HepG2 (cell line): ENCODE measurements at regions not wholly inside any gene's neighbourhood (a gene's known extent, or its start where the extent isn't known, plus 50 kb on each side); places are given as distances from the start of the nearest gene placed in this dataset.

ENCODE experiments used
- AGO2 ChIP-seq: fragments of 200-400 bp; formaldehyde crosslinking; optimal IDR thresholded peaks from 2 replicates; pipeline ENCODE3; 2017; ENCODE audit warnings: mild to moderate bottlenecking, low read depth, low read length, moderate library complexity
- CEBPG ChIP-seq: IDR thresholded peaks from 2 replicates; pipeline ENCODE4 v1.6.1; 2016
- DPF2 ChIP-seq: sonication (generic); formaldehyde crosslinking; IDR thresholded peaks from 2 replicates; pipeline ENCODE4 v1.4.0; 2020; ENCODE audit warnings: mild to moderate bottlenecking, low read depth, missing genetic modification reagents, borderline replicate concordance
- GTF2F1 ChIP-seq: fragments of 150-350 bp; IDR thresholded peaks from 2 replicates; pipeline ENCODE4 v1.6.1; 2014; ENCODE audit warnings: low read length
- NFYB ChIP-seq: sonication (generic); formaldehyde crosslinking; IDR thresholded peaks from 2 replicates; pipeline ENCODE4 v1.4.0; 2020; ENCODE audit warnings: missing genetic modification reagents
- RBAK ChIP-seq: sonication (generic); formaldehyde crosslinking; IDR thresholded peaks from 2 replicates; pipeline ENCODE4 v1.5.1; 2020; ENCODE audit warnings: mild to moderate bottlenecking, missing genetic modification reagents
- SALL1 ChIP-seq: sonication (generic); formaldehyde crosslinking; IDR thresholded peaks from 2 replicates; pipeline ENCODE4 v1.8.0; 2022; ENCODE audit warnings: mild to moderate bottlenecking, missing genetic modification reagents
- SIN3B ChIP-seq: fragments of 150-350 bp; IDR thresholded peaks from 2 replicates; pipeline ENCODE4 v1.6.1; 2014; ENCODE audit warnings: low read length
- SSRP1 ChIP-seq: IDR thresholded peaks from 2 replicates; pipeline ENCODE4 v1.6.1; 2016; ENCODE audit warnings: control low read depth
- TAF1 ChIP-seq: sonication (generic); formaldehyde crosslinking; IDR thresholded peaks from 2 replicates; pipeline ENCODE4 v1.4.0; 2020; ENCODE audit warnings: missing genetic modification reagents
- TEAD3 ChIP-seq: optimal IDR thresholded peaks from 2 replicates; pipeline ENCODE3; 2016; ENCODE audit warnings: borderline replicate concordance
- YY1 ChIP-seq: IDR thresholded peaks from 2 replicates; pipeline ENCODE4 v1.6.1; 2011; ENCODE audit warnings: low read length, low read depth, moderate library complexity, mild to moderate bottlenecking; ENCODE audit not compliant: insufficient read depth, insufficient replicate concordance
- ZBTB38 ChIP-seq: sonication (generic); formaldehyde crosslinking; IDR thresholded peaks from 2 replicates; pipeline ENCODE4 v1.5.1; 2020; ENCODE audit warnings: mild to moderate bottlenecking, missing genetic modification reagents
- ZFX ChIP-seq: sonication (generic); formaldehyde crosslinking; IDR thresholded peaks from 2 replicates; pipeline ENCODE4 v1.4.0; 2020; ENCODE audit warnings: mild to moderate bottlenecking, low read depth, missing genetic modification reagents, moderate library complexity
- ZNF20 ChIP-seq: sonication (generic); formaldehyde crosslinking; IDR thresholded peaks from 2 replicates; pipeline ENCODE4 v1.4.0; 2020; ENCODE audit warnings: mild to moderate bottlenecking, moderate library complexity, missing genetic modification reagents
- ZNF232 ChIP-seq: sonication (generic); formaldehyde crosslinking; IDR thresholded peaks from 2 replicates; pipeline ENCODE4 v1.4.0; 2020; ENCODE audit warnings: missing genetic modification reagents, borderline replicate concordance
- ZNF253 ChIP-seq: sonication (generic); formaldehyde crosslinking; IDR thresholded peaks from 2 replicates; pipeline ENCODE4 v1.8.0; 2022; ENCODE audit warnings: mild to moderate bottlenecking, missing genetic modification reagents, borderline replicate concordance
- ZNF616 ChIP-seq: sonication (generic); formaldehyde crosslinking; IDR thresholded peaks from 2 replicates; pipeline ENCODE4 v1.5.0; 2020; ENCODE audit warnings: low read depth, mild to moderate bottlenecking, missing genetic modification reagents
- TF ChIP-seq, protein P1 (sequence below): sonication (generic); formaldehyde crosslinking; IDR thresholded peaks from 2 replicates; pipeline ENCODE4 v1.5.0; 2020; ENCODE audit warnings: missing genetic modification reagents
- TF ChIP-seq, protein P2 (sequence below): sonication (generic); formaldehyde crosslinking; IDR thresholded peaks from 2 replicates; pipeline ENCODE4 v1.4.0; 2020; ENCODE audit warnings: mild to moderate bottlenecking, missing genetic modification reagents
- TF ChIP-seq, protein P3 (sequence below): sonication (generic); formaldehyde crosslinking; IDR thresholded peaks from 2 replicates; pipeline ENCODE4 v1.5.1; 2020; ENCODE audit warnings: mild to moderate bottlenecking, missing genetic modification reagents, moderate library complexity
- TF ChIP-seq, protein P4 (sequence below): sonication (generic); formaldehyde crosslinking; IDR thresholded peaks from 2 replicates; pipeline ENCODE4 v1.5.0; 2020; ENCODE audit warnings: missing genetic modification reagents
- TF ChIP-seq, protein P5 (sequence below): sonication (generic); formaldehyde crosslinking; conservative IDR thresholded peaks from 2 replicates; pipeline ENCODE4 v1.5.0; 2020; ENCODE audit warnings: missing genetic modification reagents

DNA sequence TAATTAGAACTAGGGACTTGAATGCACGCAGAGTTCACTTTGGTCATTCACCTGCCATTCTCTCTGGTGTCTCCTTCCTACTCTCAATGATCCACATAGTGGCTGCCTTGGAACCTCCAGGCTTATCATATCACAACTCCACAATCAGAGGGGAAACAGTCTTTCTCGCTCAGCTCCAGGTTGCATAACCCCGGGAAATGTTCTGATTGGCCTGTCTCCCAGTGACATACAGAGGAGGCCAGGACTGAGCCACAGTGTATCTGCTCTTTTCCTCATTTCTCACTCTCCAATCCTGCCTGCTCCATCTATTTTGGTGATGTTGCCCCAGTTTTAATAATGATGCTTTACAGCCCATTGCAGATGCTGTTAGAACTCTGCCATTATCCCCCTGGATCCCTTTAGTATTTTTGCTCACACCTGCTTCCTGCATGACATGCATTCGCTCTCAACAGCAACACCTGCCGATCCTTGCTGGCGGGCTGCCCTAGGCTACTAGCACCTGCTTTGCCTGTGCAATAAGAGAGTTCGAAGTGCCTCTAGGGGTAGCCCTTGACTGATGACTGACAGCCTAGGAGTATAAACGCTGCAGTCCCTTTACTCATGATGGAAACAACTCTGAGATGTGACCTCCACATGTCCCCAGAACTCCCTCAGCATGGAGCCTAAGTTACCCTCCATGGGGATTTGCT lies 211.3 kb upstream of the RPS6KA3 start (continued):
- TF ChIP-seq, protein P1, sequence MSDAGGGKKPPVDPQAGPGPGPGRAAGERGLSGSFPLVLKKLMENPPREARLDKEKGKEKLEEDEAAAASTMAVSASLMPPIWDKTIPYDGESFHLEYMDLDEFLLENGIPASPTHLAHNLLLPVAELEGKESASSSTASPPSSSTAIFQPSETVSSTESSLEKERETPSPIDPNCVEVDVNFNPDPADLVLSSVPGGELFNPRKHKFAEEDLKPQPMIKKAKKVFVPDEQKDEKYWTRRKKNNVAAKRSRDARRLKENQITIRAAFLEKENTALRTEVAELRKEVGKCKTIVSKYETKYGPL (CRISPR knock-in tag), result peak; percentile 81; the same call in 1 of the 2 replicates
- no peak for TF ChIP-seq ZNF616 (CRISPR knock-in tag)
- TF ChIP-seq ZNF232 (CRISPR knock-in tag), result no peak
- TF ChIP-seq ZNF253, result no peak
- TF ChIP-seq, protein P2, sequence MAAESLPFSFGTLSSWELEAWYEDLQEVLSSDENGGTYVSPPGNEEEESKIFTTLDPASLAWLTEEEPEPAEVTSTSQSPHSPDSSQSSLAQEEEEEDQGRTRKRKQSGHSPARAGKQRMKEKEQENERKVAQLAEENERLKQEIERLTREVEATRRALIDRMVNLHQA (CRISPR knock-in tag), result no peak
- TF ChIP-seq TEAD3 (CRISPR knock-in tag), result no peak
- no peak for TF ChIP-seq ZNF20
- peak; percentile 53 for TF ChIP-seq NFYB (CRISPR knock-in tag)
- TF ChIP-seq, protein P3, sequence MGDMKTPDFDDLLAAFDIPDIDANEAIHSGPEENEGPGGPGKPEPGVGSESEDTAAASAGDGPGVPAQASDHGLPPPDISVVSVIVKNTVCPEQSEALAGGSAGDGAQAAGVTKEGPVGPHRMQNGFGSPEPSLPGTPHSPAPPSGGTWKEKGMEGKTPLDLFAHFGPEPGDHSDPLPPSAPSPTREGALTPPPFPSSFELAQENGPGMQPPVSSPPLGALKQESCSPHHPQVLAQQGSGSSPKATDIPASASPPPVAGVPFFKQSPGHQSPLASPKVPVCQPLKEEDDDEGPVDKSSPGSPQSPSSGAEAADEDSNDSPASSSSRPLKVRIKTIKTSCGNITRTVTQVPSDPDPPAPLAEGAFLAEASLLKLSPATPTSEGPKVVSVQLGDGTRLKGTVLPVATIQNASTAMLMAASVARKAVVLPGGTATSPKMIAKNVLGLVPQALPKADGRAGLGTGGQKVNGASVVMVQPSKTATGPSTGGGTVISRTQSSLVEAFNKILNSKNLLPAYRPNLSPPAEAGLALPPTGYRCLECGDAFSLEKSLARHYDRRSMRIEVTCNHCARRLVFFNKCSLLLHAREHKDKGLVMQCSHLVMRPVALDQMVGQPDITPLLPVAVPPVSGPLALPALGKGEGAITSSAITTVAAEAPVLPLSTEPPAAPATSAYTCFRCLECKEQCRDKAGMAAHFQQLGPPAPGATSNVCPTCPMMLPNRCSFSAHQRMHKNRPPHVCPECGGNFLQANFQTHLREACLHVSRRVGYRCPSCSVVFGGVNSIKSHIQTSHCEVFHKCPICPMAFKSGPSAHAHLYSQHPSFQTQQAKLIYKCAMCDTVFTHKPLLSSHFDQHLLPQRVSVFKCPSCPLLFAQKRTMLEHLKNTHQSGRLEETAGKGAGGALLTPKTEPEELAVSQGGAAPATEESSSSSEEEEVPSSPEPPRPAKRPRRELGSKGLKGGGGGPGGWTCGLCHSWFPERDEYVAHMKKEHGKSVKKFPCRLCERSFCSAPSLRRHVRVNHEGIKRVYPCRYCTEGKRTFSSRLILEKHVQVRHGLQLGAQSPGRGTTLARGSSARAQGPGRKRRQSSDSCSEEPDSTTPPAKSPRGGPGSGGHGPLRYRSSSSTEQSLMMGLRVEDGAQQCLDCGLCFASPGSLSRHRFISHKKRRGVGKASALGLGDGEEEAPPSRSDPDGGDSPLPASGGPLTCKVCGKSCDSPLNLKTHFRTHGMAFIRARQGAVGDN (CRISPR knock-in tag), result peak; percentile 48; the same call in 1 of the 2 replicates
- TF ChIP-seq ZFX (CRISPR knock-in tag), result no peak
- no peak for TF ChIP-seq YY1
- TF ChIP-seq TAF1 (CRISPR knock-in tag), result peak; percentile 33; the same call in 1 of the 2 replicates
- TF ChIP-seq ZBTB38 (CRISPR knock-in tag), result peak; percentile 96
- TF ChIP-seq SIN3B, result no peak
- TF ChIP-seq, protein P4, sequence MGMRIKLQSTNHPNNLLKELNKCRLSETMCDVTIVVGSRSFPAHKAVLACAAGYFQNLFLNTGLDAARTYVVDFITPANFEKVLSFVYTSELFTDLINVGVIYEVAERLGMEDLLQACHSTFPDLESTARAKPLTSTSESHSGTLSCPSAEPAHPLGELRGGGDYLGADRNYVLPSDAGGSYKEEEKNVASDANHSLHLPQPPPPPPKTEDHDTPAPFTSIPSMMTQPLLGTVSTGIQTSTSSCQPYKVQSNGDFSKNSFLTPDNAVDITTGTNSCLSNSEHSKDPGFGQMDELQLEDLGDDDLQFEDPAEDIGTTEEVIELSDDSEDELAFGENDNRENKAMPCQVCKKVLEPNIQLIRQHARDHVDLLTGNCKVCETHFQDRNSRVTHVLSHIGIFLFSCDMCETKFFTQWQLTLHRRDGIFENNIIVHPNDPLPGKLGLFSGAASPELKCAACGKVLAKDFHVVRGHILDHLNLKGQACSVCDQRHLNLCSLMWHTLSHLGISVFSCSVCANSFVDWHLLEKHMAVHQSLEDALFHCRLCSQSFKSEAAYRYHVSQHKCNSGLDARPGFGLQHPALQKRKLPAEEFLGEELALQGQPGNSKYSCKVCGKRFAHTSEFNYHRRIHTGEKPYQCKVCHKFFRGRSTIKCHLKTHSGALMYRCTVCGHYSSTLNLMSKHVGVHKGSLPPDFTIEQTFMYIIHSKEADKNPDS (CRISPR knock-in tag), result no peak
- peak; percentile 24; the same call in 1 of the 2 replicates for TF ChIP-seq SALL1 (CRISPR knock-in tag)
- TF ChIP-seq, protein P5, sequence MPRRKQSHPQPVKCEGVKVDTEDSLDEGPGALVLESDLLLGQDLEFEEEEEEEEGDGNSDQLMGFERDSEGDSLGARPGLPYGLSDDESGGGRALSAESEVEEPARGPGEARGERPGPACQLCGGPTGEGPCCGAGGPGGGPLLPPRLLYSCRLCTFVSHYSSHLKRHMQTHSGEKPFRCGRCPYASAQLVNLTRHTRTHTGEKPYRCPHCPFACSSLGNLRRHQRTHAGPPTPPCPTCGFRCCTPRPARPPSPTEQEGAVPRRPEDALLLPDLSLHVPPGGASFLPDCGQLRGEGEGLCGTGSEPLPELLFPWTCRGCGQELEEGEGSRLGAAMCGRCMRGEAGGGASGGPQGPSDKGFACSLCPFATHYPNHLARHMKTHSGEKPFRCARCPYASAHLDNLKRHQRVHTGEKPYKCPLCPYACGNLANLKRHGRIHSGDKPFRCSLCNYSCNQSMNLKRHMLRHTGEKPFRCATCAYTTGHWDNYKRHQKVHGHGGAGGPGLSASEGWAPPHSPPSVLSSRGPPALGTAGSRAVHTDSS (CRISPR knock-in tag), result no peak
- no peak for TF ChIP-seq DPF2 (CRISPR knock-in tag)
- no peak for TF ChIP-seq RBAK
- no peak for TF ChIP-seq AGO2
- TF ChIP-seq CEBPG (CRISPR knock-in tag), result peak; percentile 31
- TF ChIP-seq GTF2F1, result no peak
- no peak for TF ChIP-seq SSRP1 (CRISPR knock-in tag)
